Urinary bladder (tissue), 3 donors: ENCODE measurements at regions not wholly inside any gene's neighbourhood (a gene's known extent, or its start where the extent isn't known, plus 50 kb on each side); places are given as distances from the start of the nearest gene placed in this dataset.

ENCODE experiments used
- DNase-seq: peaks from one replicate; pipeline ENCODE4 v3.0.0-alpha.2; 2015; ENCODE audit errors: extremely low spot score
- H3K27ac ChIP-seq: one replicate; pipeline ENCODE4 v1.5.1; 2013; ENCODE audit warnings: low read depth, mild to moderate bottlenecking, moderate library complexity
- H3K36me3 ChIP-seq: one replicate; pipeline ENCODE4 v1.6.1; 2013; ENCODE audit warnings: mild to moderate bottlenecking, moderate library complexity; ENCODE audit not compliant: insufficient read depth
- H3K4me1 ChIP-seq: one replicate; pipeline ENCODE4 v1.6.1; 2013; ENCODE audit warnings: mild to moderate bottlenecking, moderate library complexity; ENCODE audit not compliant: insufficient read depth
- H3K4me3 ChIP-seq: one replicate; pipeline ENCODE4 v1.5.1; 2013; ENCODE audit warnings: low read depth, low read length
- WGBS: extraction: QIAGEN DNeasy Blood & Tissue Kit; methylation state at CpG from one replicate; pipeline ENCODE4 v1.1.7; 2013; 5-methylcytosine and 5-hydroxymethylcytosine counted together
- donor health status: healthy with polysubstance abuse.
- donor health status: healthy.

DNA sequence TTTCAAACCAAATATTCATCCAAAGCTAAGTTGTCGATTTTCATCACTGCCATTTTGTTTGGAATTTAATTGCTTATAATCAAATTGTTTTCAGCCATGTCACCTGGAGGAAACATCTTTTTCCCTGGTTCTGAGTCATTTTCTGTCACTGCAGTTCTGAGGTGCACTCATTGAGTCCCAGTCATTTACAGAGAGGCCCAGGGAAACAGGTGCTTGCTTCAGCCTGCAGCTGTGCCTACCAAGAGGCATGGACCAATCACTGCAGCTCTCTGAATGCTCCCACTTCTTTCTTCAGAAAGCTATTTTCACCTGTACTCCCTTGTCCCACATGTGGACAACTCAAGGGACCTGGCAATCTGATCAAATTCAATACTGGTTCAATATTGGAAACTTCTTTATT, 308.1 kb downstream of the COG6 start:
- no peak for DNase-seq
- 92% methylated on average over 1 of the region's 1 CpG for WGBS
- Histone ChIP-seq H3K27ac (no peak overlapping the region), H3K4me3 (no peak overlapping the region), H3K36me3 (no peaks in the 10 kb centered on the region), H3K4me1 (no peaks in the 10 kb centered on the region)

GRCh38 chr13:39965309-39965708, 309.8 kb downstream of the COG6 start:
- WGBS = 96% methylated on average over 3 of the region's 3 CpGs
- Histone ChIP-seq H3K27ac (no peak overlapping the region), H3K4me1 (no peaks in the 10 kb centered on the region), H3K36me3 (no peaks in the 10 kb centered on the region), H3K4me3 (no peak overlapping the region)
- no peak for DNase-seq

DNA sequence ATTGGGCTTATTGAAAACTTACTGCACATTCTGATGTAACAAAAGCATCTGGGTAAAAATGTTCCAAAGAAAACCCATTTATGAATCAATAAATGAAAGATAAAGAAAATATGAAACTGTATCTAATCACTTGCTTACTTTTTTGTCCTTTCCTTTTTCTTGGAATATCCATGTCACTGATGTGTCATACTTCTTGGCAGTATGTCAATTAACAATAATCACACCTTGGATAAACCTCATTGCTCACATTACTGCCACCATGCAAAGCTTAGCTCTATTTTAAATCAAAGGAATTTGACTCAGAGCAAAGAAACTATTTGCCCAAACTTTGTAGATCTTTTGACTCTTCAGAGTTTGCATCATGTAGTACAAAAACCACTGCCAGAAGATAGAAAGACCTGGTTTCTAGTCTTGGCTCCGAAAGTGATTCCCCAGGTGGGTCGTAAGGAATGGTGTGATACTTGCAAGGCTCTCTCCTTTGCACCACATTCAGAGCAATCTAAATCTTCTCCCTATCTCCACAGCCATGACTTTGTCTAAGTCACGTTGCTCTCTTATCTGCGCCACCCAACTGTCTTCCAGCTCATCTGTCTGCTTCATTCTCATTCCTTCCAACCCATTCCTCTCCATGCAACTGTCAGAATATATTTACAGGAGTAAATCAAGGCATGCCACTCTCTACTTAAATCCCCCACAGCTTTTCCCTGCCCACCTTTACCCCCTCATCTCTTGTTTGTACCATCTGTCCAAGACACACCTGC, 311.9 kb downstream of the COG6 start:
- WGBS = 92% methylated on average over 4 of the region's 4 CpGs
- no peaks in the 10 kb centered on the region for H3K36me3 ChIP-seq
- H3K4me3 ChIP-seq = no peak overlapping the region
- no peak for DNase-seq
- H3K4me1 ChIP-seq = no peaks in the 10 kb centered on the region
- H3K27ac ChIP-seq = no peak overlapping the region

DNA sequence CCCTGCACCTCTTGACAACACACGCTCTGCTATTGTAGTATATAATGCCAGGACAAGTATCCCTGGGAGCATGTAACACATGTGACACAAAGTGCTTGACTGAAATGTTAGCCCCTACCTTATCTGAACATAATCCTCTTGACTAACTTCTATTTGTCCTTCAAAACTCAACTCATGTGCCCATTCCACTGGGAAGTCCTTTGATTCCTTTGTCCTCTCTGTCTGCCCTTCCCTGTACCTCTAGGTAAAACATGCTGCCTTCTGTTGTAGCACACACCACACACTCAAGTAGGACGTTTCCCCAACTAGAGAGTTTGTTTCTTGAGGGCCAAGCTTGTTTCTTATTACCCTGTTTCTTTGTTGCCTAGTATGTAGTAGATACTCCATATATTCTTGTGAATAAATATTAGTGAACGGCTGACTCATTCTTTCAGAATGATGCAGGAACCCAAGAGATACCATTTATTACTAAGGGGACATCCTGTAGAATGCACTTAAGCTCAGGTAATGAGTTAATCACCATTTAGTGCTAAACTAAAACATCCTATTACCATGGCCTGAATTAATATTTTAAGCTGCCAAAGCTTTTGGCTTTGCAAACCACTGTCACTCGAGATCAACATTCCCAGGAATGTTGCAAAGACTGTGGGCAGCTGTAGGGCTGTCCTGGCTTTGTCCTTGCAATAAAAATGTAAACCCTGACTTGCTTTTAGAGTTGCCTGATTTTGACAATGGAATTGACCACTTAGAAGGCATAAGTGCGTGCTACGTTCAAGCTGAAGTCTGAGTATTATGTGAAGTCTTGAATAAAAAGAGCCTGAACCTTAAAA, 313.4 kb downstream of the COG6 start:
- Histone ChIP-seq H3K4me1 (no peaks in the 10 kb centered on the region), H3K4me3 (no peak overlapping the region), H3K36me3 (no peaks in the 10 kb centered on the region), H3K27ac (no peak overlapping the region)
- DNase-seq = no peak
- 82% methylated on average over 6 of the region's 6 CpGs for WGBS

DNA sequence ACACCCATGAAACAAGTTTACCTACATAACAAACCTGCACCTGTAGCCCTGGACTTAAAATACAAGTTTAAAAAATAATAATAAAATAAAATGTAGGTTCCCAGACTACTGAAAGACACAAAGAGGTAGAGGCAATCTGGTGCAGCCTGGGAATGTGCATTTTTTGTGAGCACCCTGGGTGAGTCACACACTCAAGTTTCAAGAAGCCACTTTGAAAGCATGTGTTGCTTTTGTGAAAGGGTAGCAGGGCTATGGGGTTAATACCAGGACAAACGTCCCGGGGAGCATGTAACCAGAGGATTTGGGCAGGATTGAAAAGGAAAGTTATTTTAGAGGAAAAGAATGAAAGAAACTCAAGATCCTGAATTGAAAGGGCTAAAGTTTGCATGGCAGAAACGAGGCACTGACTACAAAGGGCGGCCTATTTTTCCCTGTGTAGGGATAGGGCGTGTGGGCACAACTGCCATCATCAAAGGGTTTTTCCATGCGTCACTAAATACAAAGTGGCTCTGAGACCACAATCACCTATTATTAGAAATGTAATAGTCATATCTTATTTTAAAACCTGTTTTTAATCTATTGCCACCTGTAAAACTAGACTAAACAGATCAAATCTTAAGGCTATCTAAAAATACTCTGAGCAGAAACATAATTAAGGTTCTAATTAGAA, 314.9 kb downstream of the COG6 start:
- DNase-seq = no peak
- Histone ChIP-seq H3K27ac (no peak overlapping the region), H3K4me1 (no peaks in the 10 kb centered on the region), H3K4me3 (no peak overlapping the region), H3K36me3 (no peaks in the 10 kb centered on the region)
- WGBS = 85% methylated on average over 6 of the region's 6 CpGs

GRCh38 chr13:39971526-39971925, 316.1 kb downstream of the COG6 start:
- Histone ChIP-seq H3K36me3 (no peaks in the 10 kb centered on the region), H3K4me3 (no peak overlapping the region), H3K27ac (no peak overlapping the region), H3K4me1 (no peaks in the 10 kb centered on the region)
- DNase-seq = no peak
- WGBS = 93% methylated on average over 3 of the region's 3 CpGs

DNA sequence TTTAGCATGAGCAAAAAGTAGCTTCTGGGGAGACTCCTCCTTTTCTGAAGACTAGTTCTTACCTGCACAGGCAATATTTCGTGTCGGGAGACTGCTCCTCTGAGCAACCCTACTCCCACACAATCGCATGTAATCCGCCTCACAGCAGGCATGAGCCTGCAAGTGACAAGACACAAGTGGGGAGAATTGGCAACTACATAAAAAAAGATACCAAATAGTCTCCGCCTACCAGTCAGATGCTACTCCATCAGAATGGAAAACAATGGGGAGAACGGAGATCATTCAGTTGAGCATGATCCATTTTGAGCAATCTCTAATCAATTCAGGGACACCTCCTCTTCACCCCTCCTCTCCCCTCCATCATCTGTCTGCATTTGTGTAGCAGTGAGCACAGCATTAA, 321.0 kb downstream of the COG6 start:
- 86% methylated on average over 6 of the region's 6 CpGs for WGBS
- DNase-seq = no peak
- no peak overlapping the region for H3K4me3 ChIP-seq
- H3K4me1 ChIP-seq = no peaks in the 10 kb centered on the region
- H3K36me3 ChIP-seq = no peaks in the 10 kb centered on the region
- H3K27ac ChIP-seq = no peak overlapping the region

DNA sequence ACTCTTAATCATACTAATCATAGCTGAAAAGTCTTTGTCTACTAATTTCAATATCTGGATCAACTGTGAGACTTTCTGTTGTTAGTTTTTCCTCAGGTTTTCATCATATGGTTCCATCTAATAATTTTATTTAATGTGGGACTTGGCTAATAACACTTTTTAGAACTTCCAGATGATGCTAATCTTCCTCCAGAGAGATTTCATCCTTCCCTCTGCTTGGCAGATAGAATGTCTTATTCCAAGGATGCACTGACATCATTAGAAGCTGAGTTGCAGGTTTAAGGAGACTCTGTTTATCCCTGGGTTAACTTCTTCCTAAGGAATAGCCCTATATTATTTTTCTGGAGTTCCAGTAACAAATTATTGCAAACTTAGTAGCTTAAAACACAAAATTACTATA, 325.6 kb downstream of the COG6 start:
- H3K27ac ChIP-seq = no peak overlapping the region
- no peaks in the 10 kb centered on the region for H3K36me3 ChIP-seq
- H3K4me1 ChIP-seq = no peaks in the 10 kb centered on the region
- DNase-seq = no peak
- no peak overlapping the region for H3K4me3 ChIP-seq

- Histone ChIP-seq H3K4me1 (no peaks in the 10 kb centered on the region), H3K36me3 (no peaks in the 10 kb centered on the region), H3K27ac (no peak overlapping the region), H3K4me3 (no peak overlapping the region)
- 93% methylated on average over 4 of the region's 4 CpGs for WGBS
- DNase-seq = no peak
Observed at GRCh38 chr13:39982745-39983144, 327.3 kb downstream of the COG6 start.

GRCh38 chr13:39985071-39985470, 329.6 kb downstream of the COG6 start:
- no peaks in the 10 kb centered on the region for H3K4me1 ChIP-seq
- H3K27ac ChIP-seq = no peak overlapping the region
- no peak for DNase-seq
- H3K4me3 ChIP-seq = no peak overlapping the region
- H3K36me3 ChIP-seq = no peaks in the 10 kb centered on the region
- WGBS = 69% methylated on average over 4 of the region's 4 CpGs

DNA sequence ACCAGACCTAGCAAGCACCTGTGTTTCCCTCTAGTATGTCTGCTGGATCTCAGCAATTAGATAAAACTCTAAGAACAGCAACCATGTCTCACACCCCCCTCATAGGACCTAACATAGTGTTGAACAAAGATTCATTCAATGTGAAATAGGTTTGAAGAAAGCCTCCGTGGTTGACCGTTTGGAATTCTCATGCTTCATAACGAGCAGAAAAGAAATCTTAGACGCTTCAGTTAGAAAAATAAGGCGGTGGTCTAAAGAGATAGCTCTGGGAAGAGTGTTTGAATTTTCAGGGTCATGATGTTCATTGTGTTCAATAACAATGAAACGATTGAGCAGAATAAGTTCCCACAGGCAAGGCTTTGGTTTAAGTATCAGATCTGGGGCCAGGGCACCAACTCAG, 332.9 kb downstream of the COG6 start:
- WGBS = 90% methylated on average over 6 of the region's 6 CpGs
- no peak for DNase-seq
- Histone ChIP-seq H3K4me3 (no peak overlapping the region), H3K4me1 (no peaks in the 10 kb centered on the region), H3K36me3 (no peaks in the 10 kb centered on the region), H3K27ac (no peak overlapping the region)

DNA sequence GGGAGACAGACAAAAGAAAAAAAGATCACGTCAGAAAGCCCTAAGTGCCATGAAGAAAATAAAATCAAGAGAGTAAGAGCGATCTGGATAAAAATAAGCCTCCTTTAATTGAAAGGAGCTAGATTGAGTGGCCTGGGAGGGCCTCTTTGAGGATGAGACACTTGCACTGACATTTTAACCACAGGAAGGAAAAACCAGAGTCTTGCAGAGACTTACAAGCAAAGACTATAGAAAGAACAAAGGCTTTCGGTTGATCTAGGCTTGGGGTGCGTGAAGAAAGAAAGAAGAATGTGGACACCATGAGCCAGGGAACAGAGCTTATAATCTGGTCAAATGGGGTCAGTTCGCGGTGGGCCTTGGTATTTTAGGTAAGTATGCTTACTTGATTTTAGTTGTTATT, 342.7 kb downstream of the COG6 start:
- no peaks in the 10 kb centered on the region for H3K36me3 ChIP-seq
- H3K27ac ChIP-seq = no peak overlapping the region
- WGBS = 90% methylated on average over 6 of the region's 6 CpGs
- DNase-seq = no peak
- no peak overlapping the region for H3K4me3 ChIP-seq
- H3K4me1 ChIP-seq = no peaks in the 10 kb centered on the region

DNA sequence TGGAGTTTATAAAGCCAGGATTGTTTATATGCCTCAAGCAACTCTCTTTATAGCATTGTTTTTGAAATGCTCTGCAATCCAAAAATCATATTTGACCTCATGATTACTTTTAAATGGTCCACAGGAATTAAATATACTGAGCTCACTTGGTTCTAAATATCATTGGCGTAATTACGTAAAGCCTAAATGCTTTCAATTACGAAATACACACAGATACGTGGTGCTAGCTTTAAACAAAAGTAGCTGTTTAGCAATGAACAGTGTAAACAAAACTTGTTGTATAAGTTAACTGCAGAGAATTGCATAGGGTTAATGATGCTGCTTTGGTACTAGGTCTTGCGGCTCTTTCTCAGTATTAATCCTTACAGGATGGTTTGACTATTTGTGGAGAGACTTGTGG, 346.6 kb downstream of the COG6 start:
- no peaks in the 10 kb centered on the region for H3K36me3 ChIP-seq
- no peak overlapping the region for H3K27ac ChIP-seq
- H3K4me1 ChIP-seq = no peaks in the 10 kb centered on the region
- DNase-seq = no peak
- 63% methylated on average over 5 of the region's 5 CpGs for WGBS
- H3K4me3 ChIP-seq = no peak overlapping the region

DNA sequence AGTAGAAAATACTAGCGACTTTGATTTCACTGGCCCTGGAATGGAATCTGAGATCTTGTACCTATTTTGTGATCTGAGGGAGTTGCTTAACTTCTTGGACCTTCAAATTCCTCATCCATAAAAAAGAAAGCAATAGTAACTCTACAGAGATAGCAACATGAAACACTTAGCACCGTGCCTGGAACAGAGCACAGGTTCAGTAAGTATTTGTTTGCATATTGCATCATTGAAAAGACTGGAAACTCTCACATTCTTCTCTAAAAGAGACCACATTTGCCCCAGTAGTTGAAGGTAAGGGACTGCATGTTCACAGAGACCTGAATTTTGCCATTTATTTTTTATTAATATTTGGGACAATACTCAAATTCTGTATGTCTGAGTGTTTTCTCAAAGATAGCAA, 358.1 kb downstream of the COG6 start:
- H3K4me1 ChIP-seq = no peaks in the 10 kb centered on the region
- 87% methylated on average over 2 of the region's 2 CpGs for WGBS
- no peak for DNase-seq
- no peak overlapping the region for H3K27ac ChIP-seq
- no peak overlapping the region for H3K4me3 ChIP-seq
- H3K36me3 ChIP-seq = no peaks in the 10 kb centered on the region
